Adrenal gland (tissue), 5 donors: ENCODE measurements at regions not wholly inside any gene's neighbourhood (a gene's known extent, or its start where the extent isn't known, plus 50 kb on each side); places are given as distances from the start of the nearest gene placed in this dataset.

Experiments
- POLR2A ChIP-seq, 2 donors: fragments of 450-650 bp; IDR thresholded peaks; one replicate each; pipeline ENCODE4 v1.6.1; 2017; ENCODE audit warnings: antibody characterized with exemption in 2 of 2, mild to moderate bottlenecking in 2 of 2, moderate library complexity in 1 of 2
- TF ChIP-seq, protein P1 (sequence below), 6 experiments: fragments of 450-650 bp in 4 of 6; fragments of 200-600 bp in 2 of 6; sonication (generic) in 1 of 6; IDR thresholded peaks; 1 replicate in 5 of 6; 2 replicates in 1 of 6; pipeline versions ENCODE4 v1.5.1 to v1.8.0; 2016 to 2021; ENCODE audit warnings: antibody characterized with exemption in 6 of 6, mild to moderate bottlenecking in 2 of 6, moderate library complexity in 1 of 6
- donor health status: DM: no; HTN: no; CAD: no.

DNA sequence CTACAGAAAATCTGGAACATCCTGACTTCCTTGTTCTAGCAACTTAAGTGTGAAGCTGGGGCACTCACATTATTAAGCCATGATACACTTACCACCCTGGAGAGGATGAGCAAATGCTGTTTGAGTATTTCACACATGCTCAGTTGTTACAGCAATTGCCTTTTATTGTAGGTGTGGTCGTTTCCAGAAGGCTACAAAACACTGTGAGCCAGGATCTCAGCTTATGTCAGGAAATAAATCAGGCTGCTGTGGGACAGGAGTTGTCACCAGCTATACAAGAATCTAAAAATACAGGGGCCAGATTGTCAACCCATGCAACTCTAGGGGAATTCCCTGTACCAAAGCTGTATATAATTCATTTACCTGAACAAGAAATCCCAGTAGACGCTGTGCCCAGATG lies 273.3 kb upstream of the SP4 start:
- TF ChIP-seq POLR2A (IDR thresholded peaks at IDR 0.05), result no peak
- TF ChIP-seq, protein P1, sequence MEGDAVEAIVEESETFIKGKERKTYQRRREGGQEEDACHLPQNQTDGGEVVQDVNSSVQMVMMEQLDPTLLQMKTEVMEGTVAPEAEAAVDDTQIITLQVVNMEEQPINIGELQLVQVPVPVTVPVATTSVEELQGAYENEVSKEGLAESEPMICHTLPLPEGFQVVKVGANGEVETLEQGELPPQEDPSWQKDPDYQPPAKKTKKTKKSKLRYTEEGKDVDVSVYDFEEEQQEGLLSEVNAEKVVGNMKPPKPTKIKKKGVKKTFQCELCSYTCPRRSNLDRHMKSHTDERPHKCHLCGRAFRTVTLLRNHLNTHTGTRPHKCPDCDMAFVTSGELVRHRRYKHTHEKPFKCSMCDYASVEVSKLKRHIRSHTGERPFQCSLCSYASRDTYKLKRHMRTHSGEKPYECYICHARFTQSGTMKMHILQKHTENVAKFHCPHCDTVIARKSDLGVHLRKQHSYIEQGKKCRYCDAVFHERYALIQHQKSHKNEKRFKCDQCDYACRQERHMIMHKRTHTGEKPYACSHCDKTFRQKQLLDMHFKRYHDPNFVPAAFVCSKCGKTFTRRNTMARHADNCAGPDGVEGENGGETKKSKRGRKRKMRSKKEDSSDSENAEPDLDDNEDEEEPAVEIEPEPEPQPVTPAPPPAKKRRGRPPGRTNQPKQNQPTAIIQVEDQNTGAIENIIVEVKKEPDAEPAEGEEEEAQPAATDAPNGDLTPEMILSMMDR (IDR thresholded peaks at IDR 0.05), result no peak
